NCI-H1417 treated with DMSO at 0.1 percent for 48 hours (cell line): ENCODE measurements at regions not wholly inside any gene's neighbourhood (a gene's known extent, or its start where the extent isn't known, plus 50 kb on each side); places are given as distances from the start of the nearest gene placed in this dataset.
"Not testable (repeated sequence)": the region's sequence is repeated elsewhere in the genome, so short reads cannot be mapped to it uniquely, and the experiment has no call there.

ENCODE experiments used
- DNase-seq: peaks from one replicate; lab custom pipeline; 2025; lab: John Stamatoyannopoulos, UW

DNA sequence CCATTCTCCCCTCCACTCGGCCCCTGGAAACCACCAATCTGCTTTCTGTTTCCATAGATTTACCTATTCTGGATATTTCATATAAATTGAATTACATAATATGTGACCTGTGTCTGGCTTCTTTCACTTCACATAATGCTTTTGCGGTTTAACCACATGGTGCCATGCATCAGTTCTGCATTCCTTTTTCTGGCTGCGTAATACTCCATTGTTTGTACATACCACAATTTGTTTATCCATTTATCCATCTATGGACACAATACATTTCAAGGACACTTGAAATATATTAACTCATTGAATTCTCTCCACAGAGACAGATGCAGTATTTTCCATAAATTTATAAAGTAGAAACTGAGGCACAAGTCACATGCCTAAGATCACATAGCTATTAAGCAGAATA is 110.3 kb upstream of the ETV6 start:
- no peak for DNase-seq

DNA sequence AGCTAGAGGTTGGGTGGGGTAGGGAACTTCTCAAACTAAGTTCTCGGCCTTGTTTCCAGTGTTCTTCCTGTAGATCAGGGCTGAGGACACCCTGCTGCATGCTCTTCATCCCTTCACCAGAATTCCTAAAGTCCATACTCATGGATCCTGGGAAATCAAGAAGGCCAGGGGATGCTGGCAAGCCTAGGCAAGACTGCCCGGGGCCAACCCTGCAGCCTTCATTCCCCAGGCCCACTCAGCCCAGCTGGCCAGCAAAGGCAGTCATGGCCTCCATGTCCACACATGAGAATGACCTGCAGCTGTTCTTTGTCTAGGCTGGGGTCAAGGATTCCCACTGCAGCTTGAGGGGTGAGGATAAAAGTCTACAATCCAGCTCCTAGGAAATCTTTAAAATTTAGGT is 109.3 kb upstream of the ETV6 start:
- no peak for DNase-seq

DNA sequence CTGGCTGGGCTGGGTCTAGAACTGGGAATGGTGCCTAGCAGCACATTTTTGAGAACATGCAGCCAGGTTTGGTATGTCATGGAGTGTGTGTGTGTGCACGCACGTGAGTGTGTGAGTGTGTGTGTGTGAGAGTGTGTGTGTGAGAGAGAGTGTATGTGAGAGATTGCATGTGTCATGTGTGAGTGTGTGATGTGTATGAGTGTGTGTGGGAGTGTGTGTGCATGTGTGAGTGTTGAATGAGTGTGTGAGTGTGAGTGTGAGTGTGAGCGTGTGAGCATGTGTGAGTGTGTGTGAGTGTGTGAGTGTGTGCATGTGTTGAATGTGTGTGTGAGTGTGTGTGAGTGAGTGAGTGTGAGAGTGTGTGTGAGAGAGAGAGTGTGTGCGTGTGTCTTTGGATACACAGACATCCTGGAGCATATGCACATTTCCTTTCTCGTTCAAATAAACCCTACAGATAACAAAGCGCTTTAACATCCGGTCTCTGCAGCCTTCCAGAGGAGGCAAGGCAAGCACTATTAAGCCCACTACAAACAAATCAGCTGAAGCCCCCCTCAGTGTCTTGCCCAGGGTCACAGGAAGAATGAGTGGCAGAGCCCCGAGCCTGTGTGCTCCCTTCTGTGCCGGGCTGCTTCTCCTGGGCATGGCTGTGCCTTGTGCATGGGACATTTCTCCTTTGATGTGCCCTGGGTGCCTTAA is 108.7 kb upstream of the ETV6 start:
- DNase-seq = no peak

DNA sequence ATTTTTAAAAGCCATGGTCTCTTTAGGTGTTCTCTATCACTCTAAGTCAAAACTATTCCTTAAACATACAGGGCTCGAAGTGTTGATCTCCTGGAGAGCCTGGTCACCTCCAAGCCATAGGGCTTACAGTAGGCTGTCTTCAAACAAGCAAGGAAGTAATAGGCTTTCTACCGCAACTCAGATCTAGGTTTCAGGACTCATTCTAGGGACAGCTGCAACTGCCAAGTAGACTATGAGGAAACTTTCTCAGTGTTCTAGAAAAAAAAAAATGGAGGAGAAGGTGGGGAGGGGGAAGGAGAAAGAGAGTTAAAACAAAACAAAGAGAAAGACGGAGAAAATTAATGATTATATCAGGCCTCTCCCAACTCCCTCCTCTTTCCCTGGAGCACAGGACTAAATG is 106.9 kb upstream of the ETV6 start:
- no peak for DNase-seq

DNA sequence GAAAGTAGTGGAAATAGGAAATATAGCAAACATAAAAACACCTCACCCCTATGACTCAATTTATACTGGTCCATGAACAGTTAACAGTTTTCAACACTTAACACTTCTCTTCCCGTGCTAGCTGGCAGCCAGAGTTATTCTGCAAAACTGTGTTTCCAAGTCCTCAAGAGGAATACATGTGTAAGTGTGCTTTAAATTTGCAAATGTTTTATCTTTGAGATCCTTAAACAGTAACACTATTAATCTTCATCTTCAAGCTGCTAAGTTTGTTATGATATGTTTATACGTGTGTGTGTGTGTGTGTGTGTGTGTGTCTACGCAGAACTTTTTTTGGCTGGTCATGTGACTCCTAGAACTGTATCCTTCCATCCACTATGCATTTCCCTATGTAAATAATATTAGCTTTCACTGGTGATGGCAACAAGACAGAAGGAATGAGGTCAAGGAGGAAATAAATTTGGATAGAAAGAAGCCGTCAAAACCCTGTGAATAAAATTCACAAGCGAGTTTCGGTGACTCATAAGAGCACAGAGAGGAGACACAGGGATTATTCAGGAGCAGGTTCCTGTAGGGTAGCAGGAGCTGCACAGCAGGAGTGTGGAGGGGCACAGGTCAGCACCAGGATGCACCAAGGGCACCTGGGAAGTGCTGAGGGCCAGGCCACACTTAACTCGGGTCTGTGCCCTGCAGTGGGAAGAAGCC is 105.9 kb upstream of the ETV6 start:
- DNase-seq = no peak

DNA sequence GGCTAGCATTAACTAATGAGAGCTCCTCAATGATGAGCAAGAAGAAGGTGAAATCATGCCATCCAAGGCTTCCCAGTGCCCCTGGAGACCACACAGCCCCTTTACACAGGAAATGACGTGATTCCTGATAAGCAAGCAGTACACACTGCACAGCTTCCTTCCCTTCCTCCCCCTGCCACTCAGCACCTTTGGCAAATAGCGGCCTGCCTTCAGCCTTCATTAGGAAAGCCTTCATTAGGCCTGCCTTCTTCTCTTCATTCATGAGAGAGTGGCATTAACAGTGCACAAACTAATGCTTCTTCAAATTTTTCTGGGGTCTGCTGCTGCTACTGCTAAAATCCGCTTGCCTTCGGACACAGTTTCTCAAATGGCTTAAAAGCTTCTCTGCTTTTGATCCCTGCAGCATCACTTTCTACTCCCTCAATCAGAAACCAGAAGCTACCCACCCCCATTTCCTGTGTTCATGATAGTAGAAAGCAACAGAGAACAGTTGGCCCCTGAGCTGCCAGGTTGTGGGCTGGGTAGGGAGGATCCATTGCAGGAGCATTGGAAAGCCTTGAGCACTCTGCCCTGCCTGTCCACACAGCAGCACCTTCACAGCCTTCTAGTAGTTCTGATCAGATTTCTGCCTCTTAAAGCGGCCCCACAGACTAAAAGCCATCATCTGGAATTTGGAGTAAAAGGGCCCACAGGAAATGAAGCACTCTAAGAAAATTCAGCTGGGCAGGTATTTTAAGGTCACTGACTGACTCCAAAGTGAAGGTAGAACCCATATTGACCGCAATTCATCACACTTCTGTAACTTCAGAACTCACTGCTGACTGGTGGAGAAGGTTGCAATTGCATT is 103.8 kb upstream of the ETV6 start:
- DNase-seq = no peak

DNA sequence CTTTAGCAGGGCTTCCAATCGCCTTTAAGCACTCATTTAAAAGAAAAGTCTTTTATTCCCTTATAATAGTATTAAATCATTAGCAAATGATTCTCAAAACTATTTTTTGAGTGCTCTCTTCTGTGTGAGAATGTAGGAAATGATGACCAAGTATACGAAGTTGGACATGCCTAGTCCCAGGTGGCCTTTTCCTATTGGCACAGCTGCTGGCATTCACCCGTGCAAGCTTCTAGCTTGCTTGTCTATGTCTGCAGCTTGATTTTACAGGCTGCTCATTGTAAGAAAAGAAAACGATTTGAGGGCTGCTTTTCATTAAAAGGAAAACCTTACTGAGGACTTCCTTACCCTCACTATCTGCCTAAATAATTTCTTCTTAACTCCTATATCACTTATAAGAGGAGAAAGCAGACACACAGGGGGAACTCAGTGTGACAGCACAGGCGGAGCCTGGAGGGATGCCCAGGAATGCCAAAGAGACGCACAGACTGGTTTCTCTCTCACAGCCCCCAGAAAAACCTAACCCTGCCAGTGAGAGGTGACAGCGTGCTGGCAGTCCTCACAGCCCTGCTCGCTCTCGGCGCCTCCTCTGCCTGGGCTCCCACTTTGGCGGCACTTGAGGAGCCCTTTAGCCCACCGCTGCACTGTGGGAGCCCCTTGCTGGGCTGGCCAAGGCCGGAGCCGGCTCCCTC is 102.7 kb upstream of the ETV6 start:
- not testable (repeated sequence) for DNase-seq

DNA sequence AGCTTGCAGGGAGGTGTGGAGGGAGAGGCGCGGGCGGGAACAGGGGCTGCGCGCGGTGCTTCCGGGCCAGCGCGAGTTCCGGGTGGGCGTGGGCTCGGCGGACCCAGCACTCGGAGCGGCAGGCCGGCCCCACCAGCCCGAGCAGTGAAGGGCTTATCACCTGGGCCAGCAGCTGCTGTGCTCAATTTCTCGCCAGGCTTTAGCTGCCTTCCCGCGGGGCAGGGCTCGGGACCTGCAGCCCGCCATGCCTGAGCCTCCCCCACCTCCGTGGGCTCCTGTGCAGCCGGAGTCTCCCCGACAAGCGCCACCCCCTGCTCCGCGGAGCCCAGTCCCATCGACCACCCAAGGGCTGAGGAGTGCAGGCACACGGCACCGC is 102.2 kb upstream of the ETV6 start:
- not testable (repeated sequence) for DNase-seq

DNA sequence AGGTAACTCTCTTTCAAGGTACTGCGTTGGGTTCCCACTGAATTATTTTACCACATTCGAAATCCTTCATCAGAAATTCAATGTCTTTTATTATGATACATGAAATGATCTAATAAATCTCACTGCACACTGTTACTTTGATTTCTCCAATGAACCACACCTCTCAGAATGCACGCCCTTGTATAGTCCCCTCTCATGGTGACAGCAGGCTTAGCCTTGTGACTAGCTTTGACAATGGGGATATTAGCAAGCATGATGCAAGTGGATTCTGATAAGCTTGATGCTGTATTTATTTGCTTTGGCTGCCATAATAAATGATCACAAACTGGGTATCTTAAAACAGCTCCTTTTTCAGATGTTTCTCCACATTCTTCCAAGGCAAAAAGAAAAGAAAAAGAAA is 100.4 kb upstream of the ETV6 start:
- DNase-seq = no peak

DNA sequence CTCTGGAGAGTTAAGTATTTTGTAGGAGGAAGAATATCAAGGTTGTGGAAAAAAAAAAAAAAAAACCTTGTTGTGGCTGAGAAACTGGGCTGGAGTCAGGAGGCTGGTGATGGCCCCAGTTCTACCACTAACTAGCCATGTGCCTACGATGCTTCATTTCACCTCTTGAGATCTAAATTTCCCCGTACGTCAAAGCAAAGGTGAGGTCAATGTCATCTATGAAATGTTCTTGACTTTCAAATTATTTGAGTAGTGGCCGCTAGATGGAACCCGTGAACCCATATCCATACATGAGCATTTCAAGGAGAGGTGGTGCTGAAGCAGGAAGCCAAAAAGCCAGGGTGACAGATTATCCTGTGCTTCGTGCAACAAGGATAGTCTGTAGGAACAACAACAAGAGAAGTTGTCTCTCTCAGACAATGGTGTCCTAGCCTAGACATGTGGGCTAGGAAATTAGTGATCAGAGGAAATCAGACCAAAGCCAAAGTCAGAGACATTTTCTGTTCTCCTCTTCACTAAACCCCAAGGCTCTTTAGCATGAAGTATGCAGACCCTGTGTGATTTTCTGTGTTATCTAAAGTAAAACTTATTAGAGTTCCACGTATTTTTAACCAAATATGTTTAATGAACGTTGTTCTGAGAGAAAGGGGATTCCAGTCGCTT is 95.5 kb upstream of the ETV6 start:
- no peak for DNase-seq

DNA sequence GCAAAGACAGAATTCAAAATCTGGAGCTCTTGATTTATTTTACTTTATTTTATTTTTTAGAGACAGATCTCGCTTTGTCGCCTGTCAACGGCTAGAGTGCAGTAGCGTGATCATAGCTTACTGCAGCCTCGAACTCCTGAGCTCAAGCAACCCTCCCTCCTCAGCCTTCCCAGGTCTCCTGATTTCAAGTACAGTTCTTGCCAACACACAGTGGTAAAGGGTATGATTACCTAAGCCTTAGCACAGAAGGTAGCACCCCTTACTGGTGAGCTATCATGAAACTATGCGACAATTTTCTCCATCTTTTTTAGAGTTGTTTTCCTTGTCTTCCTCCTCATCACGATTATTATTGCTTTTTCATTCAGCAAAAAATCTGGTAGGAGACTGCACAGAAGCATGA is 94.3 kb upstream of the ETV6 start:
- no peak for DNase-seq

DNA sequence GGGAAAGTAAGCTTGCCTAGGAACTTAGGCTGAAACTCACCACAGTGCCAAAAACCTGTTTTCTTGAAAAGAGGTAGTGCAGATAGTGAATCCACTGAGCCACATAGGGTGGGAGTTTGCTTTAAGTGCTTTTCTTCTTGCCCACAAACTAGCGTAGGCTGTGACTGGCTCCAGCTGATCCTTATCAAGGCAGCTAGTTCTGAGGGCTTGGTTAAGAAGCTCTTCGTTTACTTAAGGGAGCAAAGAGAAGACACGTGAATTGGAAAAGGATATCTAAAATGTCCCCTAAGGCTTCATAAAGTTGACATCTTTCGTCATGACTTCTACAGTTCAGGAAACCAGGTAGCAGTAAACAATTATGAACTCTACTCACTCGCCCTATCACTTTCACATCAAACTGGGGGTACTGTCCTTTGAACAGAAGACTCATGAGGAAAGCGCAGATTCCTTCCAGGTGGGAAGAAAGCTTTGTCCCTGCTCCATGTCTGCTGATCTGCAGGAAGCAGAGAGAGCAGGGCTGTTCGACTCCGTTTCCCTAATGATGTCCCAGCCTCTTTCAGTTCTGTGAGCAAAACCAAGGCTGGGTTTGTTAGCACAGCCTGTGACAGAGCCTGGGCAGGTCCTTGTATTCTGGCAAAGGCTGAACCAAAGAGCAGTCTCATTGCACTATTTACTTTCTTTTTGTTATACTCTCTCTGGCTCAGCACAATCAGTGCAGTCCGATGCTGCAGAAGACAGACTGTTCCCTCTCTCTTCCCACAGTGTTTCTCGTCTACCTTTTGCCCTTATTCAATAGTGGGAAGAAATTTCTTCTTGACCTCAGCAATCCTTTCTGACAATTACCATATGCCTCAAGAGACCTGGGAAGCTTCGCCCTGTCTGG is 93.5 kb upstream of the ETV6 start:
- no peak for DNase-seq

DNA sequence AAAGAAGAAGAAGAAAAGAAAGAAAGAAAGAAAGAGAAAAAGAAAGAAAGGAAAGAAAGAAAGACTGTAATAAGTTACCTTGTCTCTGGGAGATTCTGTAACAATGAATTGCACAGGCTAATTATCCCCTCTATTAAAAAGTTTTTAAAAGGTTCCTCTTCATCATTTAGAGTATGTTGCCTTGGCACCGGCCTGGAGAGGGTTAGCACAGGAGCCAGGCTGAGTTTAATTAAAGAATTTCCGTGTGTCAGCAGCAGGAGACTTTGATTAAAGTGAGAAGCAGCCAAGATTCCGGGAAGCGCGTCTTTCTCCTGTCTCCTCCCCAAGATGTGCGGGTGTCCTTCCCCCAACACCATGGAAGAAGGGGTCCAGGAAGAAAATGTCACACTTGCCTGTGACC is 92.8 kb upstream of the ETV6 start:
- DNase-seq = no peak

DNA sequence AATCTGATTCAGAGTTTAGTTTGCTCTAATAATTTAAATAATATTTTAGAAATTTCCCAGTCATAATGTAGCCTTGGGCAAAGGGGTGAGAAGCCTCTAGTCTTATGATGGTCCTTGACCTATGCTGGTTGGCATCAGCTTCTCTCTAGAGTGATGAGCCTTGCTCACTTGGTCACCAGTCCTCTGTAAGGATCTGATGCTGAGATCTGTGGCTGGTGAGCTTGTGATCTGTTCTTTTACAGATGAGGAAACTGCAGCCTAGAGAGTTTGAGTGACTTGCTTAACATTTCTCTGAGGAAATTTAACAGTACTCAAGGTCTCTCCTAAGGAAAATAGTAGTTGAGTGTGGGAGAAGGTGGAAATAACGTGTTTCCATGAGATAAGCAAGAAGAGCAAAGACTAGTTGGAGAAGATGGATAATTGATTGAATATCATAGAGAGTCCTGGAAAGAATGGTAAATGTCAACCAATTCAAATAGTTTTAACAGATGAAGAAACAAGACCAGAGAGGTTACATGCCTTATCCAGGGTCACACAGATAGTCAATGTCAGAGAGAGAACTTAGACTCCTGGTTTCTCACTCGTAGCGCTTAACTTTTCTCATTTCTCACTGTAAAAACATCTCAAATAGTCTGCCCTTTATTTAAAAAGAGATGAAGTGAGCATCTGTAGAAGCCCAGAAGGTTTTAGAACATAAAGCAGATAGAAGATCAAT is 89.7 kb upstream of the ETV6 start:
- no peak for DNase-seq

DNA sequence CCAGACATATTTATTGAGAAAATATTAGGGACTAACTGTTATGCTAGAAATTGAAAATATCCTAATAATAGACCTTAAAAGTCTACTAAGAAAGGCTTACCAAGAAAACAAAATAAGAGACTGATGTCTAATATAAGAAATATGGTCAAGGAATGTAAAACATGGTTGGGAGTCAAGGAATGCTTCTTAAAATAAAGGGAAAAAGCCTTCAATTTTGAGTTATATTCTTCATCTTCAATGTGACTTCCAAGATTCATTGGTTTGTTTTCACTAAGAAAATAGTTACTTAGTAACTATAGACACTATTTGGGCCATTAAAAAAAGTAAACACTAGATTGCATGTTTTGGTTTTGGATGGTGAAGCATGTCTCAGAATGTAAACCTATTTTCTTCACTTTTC is 88.1 kb upstream of the ETV6 start:
- DNase-seq = no peak

DNA sequence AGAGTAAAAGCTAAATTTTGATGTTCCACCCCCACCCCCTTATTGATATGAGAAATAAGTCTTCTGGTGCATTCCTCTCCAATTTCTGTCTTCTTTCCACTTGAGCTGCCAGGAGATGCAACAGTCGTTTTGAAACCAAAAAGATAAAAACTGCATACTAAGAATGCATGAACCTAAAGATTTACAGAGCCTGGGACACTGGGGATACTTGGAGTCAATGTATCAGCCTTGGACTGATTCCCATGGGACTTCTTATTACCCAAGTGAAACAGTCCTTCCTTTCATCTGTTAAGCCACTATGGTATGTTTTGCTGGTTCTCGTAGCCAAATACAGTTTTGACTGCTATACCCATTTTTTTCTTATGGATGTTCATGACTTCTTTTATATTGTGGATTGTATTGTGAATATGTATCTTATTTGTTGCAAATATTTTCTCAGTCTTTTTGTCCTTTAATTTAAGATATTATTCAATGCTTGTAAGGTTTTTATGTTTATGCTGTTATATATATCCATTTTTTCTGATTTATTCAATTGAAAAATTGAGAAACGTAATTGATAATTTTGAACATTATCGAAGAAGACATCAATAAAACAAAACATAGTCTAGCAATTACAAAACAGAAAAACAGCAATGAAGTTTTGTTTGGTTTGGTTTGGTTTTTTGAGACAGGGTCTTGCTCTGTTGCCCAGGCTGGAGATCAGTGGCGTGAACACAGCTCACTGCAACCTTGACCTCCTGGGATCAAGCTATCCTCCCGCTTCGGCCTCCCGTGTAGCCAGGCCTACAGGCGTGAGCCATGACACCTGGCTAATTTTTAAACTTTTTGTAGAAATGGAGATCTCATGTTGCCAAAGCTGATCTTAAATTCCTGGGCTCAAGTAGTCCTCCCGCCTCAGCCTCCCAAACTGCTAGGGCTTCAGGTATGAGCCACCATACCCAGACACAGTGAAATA is 85.4 kb upstream of the ETV6 start:
- no peak for DNase-seq

DNA sequence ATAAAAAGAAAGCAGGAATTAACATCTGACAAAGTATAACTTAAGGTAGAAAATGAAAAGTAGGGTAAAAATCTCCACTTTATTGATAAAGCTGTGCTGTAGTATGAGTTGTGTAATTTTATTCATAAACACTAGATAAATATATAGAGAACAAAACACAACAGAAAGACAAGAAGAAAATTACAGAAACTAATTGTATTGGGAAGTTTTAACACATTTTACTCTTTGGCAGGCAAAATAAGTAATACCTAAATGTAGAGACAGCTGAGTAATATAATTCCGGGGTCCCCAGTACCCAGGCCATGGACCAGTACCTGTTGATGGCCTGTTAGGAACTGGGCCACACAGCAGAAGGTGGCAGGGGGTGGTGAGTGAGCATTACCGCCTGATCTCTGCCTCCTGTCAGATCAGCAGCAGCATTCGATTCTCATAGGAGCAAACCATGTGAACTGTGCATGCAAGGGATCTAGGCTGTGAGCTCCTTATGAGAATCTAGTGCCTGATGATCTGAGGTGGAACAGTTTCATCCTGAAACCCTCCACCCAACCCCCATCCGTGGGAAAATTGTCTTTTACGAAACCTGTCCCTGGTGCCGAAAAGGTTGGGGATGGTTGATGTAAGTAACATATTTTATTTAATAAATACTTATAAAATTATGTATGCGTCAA is 84.4 kb upstream of the ETV6 start:
- DNase-seq = no peak

DNA sequence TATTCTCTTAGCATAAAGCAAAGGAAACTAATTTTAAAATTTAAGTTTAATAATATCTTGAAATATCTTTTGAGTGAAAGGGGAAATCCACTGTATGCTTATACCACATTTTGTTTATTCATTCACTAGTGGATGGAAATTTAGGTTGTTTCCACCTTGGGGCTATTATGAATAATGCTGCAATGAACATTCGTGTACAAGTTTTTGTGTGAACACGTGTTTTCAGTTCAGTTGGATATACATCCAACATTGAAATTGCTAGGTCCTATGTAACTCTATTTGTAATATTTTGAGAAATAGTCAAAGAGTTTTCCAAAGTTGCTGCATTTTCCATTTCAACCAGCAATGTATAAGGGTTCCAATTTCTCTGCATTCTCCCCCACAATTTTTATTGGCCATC is 83.7 kb upstream of the ETV6 start:
- DNase-seq = no peak
